ENCODE measurements at regions not wholly inside any gene's neighbourhood (a gene's known extent, or its start where the extent isn't known, plus 50 kb on each side); places are given as distances from the start of the nearest gene placed in this dataset.
A peak's percentile ranks its signal among the peaks of the same experiment; 100 is the strongest.
"Not testable (repeated sequence)": the region's sequence is repeated elsewhere in the genome, so short reads cannot be mapped to it uniquely, and the experiment has no call there.

DNA sequence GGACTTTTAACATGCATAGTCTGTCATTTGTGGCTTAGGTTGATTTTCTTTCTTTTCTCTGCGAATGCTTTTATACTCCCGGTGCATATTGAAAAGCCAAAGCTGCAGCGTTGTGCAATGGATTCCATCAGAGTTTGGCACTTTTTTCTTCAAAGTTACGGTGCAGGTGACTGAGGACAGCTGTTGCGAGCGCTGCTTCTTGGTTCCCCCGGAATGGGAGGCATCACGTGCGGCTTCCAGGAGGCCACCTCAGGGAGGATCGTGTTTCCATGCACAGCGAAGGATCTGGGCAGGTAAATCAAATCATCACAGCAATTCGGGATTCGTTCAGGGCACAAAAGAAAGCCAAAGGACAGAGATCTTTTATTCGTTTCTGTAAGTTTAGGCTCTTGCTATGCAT, 109.6 kb upstream of the ALKAL2 start:
- DNase-seq (ENCODE audit: low read depth, low spot score), result no peak

DNA sequence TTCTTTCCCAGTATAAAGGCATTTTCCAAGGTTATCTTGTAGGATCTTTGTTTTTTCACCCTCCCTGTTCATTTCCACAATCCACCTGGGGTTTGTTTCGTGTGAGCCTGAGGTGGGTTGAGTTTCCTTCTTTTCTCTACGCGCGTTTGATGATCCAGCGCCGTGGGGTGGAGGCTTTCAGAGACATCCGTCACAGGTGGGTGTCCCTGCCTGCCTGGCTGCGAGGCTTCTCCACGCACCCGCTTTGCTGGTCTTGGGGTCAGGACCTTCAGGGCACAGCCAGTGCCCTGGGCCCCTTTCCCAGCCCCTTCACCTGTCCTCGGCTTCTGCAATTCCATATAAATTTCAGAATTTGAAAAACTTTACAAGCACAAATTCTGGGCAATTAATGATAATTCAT, 109.0 kb upstream of the ALKAL2 start:
- no peak for DNase-seq (ENCODE audit: low read depth, low spot score)

DNA sequence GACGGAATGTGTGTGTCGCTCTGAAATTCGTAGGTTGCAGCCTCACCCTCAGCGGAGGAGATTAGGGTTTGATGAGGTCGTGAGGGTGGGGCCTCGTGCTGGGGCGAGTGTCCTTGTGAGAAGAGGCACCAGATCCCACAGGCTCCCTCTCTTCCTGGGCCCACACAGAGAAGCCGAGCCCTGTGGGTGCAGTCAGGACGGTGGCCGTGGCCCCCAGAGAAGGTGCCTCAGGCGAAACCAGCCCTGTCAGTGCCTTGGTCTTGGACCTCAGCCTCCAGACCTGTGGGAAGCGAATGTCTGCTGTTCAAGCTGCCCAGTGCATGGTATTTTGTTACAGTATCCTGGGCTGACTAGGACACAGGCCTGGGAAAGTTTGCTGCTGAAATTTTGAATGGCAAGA, 108.0 kb upstream of the ALKAL2 start:
- DNase-seq (ENCODE audit: low read depth, low spot score), result no peak

DNA sequence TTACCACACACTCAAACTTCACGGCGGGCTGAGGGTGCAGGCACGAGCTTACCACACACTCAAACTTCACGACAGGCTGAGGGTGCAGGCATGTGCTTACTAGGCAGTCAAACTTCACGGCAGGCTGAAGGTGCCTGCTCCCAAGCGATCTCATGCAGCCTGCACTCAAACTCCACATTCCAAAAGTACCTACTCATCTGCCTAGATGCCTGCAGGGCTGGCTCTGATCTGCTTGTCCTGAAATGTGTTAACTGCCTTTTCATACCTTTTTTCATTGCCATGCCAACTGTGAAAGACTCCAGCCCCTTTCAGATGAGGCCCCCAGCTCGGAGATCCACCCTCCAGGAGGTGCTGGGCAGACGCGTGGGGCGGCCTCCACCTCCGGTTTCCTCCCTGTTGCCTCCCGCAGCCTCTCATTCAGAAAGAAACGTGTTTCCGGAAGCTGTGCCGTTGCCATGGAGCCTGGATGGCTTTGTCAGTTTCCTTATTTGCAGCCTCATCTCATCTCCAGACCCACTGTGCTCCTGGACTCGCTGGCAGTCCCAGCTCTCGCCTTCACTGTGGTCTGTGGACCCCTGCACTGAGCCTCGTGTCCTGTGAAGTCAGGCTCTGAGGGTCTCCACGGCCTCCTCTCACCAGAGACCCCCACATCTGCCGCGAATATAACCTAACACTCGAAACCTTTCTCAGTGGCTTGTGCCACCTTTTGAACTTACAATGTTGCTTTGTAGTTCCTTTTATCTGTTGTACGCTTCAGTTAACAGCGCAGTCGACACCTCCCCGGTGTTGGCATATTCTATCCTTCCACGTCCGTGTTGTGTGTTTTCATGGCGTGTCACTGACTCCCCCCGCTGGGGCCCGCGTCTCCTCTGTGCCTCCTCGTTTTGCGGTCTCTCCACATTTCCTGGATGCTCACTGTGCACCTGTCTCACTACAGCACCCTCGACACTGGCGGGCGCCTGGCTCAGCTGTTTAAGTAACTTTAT, 106.1 kb upstream of the ALKAL2 start:
- DNase-seq (ENCODE audit: low read depth, low spot score), result peak; percentile 21

DNA sequence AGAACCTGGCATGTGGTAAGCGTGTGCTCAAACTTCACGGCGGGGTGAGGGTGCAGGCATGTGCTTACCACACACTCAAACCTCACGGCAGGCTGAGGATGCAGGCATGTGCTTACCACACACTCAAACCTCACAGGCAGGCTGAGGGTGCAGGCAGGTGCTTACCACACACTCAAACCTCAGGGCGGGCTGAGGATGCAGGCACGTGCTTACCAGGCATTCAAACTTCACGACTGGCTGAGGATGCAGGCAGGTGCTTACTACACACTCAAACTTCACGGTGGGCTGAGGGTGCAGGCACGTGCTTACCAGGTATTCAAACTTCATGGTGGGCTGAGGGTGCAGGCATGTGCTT, 105.0 kb upstream of the ALKAL2 start:
- DNase-seq (ENCODE audit: low read depth, low spot score), result no peak

DNA sequence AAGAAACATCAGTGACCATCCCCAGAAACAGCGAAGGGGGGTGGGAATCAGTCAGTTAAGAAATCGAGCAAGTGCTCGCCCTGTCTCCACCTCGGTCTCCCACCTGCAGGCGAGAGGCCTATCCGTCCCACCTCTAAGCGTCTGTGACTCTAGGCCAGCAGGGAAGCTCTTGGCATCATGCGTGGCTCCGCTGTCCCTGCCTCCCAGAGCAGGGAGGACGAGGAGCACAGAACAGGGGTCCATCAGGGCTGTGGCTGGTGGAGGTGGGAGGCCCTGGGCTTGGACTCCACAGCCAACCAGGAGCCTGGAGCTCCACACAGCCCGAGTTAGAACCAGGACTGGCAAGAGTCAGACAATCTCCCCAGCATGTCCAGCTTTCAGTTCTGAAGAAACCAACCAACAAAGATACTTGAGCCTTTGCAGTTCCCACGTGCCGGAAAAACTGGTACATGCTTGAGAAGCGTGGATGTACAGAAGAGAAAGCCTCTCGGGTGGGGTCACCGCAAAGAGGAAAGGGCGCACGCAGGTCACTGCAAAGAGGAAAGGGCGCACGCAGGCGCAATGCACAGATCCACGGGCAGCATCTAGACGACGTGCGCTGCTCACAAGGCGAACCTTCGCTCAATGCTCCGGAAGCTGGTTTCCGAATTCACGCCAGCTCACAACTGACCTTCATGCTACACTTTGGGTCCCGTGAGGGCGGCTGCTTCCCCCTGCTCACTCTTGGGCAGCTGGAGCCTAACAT, 104.5 kb upstream of the ALKAL2 start:
- no peak for DNase-seq (ENCODE audit: low read depth, low spot score)

DNA sequence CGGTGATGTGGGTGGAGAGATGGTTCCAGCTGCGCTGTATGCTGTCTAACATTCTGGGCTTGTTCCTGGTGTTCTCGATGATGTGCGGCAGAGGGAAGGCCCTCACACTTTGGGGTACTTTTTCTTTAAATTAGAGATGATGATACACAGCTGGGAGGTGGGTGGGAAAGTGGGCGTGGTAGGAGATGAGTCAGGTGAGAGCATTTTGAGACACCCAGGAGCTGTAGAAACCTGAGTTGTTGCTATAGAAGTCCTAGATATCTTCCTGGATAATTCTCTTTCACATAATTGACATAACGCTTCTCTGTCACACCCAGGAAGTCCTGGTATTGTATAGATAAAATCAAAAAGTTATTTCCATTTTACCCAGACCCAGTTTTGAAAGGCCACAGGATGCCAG, 103.8 kb upstream of the ALKAL2 start:
- no peak for DNase-seq (ENCODE audit: low read depth, low spot score)

DNA sequence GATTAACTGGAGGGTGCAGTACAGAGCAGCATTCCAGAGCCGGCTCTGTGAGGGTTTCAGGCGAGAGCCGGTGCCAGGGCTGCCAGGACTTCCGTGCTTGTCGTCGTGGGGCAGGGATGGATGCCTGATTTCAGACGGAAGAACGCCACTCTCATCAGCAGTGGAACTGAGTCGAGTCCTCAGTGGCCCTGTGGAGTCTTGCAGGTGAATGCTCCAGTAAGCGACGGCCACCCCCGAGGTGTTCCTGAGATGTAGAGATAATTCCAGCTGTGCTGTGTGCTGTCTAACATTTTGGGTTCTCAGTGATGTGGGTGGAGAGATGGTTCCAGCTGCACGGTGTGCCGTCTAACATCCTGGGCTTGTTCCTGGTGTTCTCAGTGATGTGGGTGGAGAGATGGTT, 103.1 kb upstream of the ALKAL2 start:
- no peak for DNase-seq (ENCODE audit: low read depth, low spot score)

DNA sequence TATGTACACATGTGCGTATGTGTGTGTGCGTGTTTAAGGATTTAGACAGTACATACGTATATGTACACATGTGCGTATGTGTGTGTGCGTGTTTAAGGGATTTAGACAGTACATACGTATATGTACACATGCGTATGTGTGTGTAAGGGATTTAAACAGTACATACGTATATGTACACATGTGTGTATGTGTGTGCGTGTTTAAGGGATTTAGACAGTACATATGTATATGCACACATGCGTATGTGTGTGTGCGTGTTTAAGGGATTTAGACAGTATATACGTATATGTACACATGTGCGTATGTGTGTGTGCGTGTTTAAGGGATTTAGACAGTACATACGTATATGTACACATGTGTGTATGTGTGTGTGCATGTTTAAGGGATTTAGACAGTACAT, 102.1 kb upstream of the ALKAL2 start:
- DNase-seq (ENCODE audit: low read depth, low spot score), result not testable (repeated sequence)

DNA sequence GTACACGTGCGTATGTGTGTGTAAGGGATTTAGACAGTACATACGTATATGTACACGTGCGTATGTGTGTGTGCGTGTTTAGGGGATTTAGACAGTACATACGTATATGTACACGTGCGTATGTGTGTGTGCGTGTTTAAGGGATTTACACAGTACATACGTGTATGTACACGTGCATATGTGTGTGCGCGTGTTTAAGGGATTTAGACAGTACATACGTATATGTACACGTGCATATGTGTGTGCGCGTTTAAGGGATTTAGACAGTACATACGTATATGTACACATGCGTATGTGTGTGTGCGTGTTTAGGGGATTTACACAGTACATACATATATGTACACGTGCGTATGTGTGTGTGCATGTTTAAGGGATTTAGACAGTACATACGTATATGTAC, 100.9 kb upstream of the ALKAL2 start:
- DNase-seq (ENCODE audit: low read depth, low spot score), result not testable (repeated sequence)

DNA sequence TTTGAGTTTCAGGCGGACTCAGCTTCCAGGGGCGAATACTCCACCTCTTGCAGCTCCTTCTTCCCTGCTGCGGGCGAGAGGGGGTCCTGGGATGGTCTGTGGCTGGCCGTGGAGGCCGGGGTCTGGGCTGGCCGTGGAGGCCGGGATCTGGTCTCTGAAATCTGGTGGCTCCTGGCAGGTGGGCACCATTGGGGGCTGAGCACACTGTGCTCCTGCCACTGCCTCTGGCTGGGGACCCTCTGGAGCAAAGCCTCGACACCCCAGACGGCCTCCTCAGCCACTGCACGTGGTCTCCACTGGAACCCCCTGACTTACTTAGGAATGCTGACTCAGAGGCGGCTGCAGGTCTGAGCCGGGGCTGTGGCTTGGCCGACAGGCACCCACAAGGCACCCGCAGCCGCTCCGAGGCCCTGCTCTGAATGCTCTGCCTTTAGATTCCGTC, 100.1 kb upstream of the ALKAL2 start:
- no peak for DNase-seq (ENCODE audit: low read depth, low spot score)

DNA sequence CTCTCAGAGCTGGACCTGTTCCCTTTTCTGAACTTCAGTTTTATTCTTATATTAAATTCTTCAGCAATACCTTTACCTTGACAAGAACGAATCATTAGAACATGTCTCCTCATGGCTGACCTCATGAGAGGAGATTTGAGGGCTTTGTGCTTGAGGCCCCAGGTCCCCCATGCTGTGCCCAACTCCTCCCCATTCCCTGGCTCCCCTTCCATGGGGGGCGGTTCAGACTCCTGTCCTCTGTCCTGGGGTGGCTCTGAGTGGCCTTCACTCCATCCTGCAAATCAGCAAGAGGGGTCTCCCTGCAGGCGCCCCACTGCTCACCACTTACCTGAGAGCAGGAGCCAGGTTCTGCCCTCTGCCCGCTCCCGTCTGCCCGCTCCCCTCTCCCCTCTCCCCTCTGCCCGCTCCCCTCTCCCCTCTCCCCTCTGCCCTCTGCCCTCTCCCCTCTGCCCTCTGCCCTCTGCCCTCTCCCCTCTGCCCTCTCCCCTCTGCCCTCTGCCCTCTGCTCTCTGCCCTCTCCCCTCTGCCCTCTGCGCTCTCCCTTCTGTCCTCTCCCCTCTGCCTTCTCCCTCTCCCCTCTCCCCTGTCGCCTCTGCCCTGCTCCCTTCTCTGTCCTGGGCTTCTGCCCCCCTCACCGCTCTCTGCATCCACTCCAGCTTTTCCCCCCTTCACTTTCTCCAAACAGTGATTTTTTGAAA, 98.7 kb upstream of the ALKAL2 start:
- DNase-seq (ENCODE audit: low read depth, low spot score), result no peak

DNA sequence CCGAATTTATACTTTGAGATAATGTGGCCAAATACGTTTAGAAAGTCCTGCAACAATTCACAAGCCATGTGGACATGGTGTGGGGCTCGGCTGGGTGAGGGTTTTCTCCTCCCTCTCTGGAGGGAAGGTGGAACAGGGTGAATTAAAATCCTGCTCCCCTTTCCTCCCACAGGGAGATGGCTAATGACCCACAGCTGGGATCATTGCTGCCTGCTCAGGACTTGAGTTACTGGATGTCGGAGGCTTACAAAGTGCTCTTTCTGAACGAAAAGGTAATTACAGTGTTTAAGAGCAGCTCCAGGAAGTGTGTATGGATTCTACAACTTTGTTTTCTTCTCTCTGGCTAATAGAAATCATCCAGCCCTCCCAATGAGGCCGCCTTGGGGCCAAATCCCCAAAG, 97.9 kb upstream of the ALKAL2 start:
- DNase-seq (ENCODE audit: low read depth, low spot score), result no peak

DNA sequence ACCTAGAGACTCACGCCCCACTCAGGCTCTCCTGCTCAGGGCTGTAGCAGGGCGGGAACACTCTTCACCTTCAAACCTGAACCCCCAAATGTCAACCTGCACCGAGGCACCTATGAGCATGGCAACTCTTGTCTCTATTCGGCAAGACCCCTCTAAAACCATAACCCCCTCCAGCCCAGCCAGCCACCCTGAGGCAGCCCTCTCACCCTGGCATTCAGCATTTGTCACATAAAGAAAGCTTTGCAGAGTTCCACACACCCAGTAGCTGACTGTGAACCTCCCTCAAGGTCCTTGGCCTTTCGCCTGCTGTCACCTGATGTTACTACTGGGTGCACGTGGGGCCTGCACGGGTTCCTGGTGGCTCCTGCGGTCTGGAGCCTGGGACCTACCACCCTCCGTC, 97.2 kb upstream of the ALKAL2 start:
- no peak for DNase-seq (ENCODE audit: low read depth, low spot score)

DNA sequence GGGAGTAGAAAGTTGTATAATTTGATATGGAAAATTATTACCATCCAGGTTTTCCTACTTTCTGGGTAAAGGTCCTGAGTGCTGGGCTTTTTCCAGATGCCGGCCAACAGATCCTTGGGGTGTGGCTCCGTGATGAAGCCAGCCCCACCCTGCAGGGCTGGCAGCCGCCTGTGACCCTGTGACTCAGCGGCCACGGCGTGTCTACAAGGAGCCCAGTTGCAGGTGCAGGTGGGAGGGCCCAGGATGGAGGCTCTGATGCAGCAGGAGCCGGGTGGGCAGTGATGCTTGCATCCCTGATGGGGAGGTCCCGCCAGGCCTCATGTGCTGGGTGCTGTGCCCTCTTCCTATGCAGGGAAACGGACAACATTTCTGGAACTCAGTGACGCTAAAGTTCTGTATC, 96.0 kb upstream of the ALKAL2 start:
- DNase-seq (ENCODE audit: low read depth, low spot score), result no peak

DNA sequence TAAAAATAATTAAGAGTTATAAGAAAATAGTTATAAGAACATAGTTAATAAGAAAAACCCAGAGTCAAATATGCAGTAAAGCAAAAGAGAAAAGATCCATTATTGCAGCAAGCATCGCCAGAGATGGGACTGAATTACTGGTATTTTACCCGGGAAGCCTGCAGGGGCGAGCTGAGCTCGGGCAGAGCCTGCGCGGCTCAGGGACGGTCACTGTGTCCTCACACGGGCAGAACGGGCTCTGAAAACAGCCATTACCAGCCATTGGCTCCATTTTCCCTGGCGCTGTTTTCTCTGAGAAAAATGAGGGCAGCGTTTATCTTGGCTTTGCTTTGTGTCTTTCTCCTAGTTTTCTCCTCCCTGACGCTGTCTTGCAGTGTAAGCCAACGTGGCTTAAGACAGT, 95.3 kb upstream of the ALKAL2 start:
- no peak for DNase-seq (ENCODE audit: low read depth, low spot score)

DNA sequence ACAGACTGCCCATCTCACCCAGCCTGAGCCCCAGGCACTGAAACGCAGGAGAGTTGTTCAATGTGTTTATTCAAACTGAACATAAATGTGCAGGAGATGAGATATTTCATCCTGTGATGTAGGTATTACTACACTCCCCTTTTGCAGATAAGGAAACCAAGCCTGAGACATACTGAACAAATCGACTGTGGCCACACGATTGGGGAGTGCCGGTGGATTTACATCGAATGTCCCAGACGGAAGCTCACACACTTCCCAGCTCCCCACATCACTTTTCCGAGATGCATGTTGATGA, 94.8 kb upstream of the ALKAL2 start:
- DNase-seq (ENCODE audit: low read depth, low spot score), result no peak

DNA sequence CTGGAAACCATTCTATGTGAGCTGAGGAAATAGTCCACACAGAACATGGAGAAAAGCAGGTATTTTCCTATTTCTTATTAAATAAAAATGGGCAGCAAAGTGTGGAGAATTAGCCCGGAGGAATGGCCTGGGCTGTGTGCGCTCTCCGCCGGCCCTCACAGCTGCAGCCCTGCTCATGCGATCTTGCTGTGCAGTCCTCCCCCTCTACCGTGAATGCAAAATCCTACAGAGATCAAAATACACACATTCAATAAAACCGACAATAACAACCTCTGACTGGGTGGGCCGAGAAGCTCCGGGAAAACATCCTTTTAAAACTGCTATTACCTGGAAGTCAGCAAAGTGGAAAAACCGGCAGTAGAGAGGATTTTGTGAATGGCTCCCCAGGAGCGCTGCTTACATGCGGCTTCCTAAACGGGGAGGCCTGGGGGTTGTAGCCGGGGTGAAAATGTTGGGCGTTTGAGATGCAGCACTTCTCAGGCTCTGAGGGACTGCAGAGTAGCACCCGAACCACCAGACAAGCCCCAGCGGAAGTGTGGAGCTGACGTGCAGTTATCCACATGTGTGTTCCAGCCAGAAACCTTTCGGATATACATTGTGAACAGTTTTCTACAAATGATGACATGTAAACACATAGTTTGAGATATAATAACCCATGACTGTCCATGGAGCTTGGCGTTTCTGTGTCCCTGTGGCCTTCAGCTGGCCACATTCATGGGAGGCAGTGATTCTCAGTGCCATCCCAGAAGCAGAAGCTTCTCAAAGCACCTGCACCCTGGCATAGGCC, 94.2 kb upstream of the ALKAL2 start:
- no peak for DNase-seq (ENCODE audit: low read depth, low spot score)

DNA sequence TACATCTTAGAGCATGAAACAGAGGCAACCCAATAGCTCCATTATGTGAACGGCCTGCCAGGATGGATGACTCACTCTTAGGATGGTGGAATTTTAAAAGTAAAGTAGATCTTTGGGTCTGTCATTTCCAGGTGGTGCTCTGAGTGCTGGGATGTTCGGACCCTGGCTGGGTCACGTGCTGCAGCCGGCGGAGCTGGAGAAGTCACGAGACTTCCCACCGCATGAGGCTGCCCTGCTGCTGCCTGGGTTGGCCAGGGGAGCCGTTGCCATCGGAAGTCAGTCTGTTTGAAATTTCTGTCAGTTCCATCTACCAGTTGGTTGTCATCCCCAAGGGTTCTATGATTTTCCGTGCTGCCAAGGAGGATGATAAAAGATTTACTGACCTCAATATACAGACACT, 93.3 kb upstream of the ALKAL2 start:
- no peak for DNase-seq (ENCODE audit: low read depth, low spot score)

DNA sequence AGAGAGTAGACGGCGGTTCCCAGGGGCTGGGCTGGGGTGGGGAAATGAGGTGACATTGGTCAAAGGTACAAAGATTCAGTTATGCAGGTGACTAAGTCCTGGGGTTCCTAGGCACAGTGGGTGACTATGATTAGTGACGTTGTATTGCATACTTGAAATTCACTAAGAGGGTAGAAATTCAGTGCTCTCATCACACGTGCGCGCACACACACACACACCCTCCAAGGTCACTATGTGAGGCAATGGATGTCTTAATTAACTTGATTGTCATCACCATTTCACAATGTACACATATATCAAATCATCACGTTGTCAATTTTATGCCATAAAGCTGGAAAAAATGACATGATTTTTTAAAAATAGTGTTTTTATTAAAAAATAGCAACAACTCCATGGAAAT, 92.9 kb upstream of the ALKAL2 start:
- DNase-seq (ENCODE audit: low read depth, low spot score), result no peak

DNA sequence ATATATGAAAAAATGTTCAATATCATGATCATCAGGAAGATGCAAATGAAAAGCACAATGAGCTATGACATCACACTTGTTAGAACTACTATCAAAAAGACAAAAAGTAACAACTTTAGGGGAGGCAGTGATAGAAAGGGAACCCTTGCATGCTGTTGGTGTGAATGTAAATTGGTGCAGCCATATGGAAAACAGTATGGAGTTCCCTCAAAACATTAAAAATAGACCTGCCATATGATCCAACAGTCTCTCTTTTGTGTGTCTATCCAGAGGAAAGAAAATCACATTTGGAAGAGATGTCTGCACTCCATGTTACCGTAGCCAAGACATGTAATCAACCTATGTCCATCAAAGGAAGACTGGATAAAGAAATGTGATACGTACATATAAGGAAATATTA, 92.3 kb upstream of the ALKAL2 start:
- no peak for DNase-seq (ENCODE audit: low read depth, low spot score)

DNA sequence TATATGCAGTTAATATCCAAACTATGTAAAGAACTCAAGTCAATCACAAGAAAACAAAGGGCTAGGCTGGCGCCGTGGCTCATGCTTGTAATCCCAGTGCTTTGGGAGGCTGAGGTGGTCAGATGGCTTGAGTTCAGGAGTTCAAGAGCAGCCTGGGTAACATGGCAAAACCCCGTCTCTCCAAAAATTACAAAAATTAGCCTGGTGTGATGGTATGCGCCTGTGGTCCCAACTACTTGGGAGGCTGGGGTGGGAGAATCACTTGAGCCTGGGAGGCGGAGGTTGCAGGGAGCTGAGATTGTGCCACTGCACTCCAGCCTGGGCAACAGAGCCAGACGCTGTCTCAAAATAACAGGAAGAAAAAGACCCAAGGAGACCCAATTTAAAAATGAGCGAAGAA, 91.9 kb upstream of the ALKAL2 start:
- DNase-seq (ENCODE audit: low read depth, low spot score), result no peak

All from activated CD4-positive, CD25-positive, alpha-beta regulatory T cell treated with anti-CD3 and anti-CD28 coated beads, Interleukin-2, amount 50 U/mL, for 16 hours (primary cell).